NCI-H2107 treated with DMSO at 0.1 percent for 48 hours (cell line): ENCODE measurements at regions not wholly inside any gene's neighbourhood (a gene's known extent, or its start where the extent isn't known, plus 50 kb on each side); places are given as distances from the start of the nearest gene placed in this dataset.

ENCODE experiments used
- DNase-seq: peaks from one replicate; lab custom pipeline; 2025; ENCODE audit not compliant: unreplicated experiment; lab: John Stamatoyannopoulos, UW

DNA sequence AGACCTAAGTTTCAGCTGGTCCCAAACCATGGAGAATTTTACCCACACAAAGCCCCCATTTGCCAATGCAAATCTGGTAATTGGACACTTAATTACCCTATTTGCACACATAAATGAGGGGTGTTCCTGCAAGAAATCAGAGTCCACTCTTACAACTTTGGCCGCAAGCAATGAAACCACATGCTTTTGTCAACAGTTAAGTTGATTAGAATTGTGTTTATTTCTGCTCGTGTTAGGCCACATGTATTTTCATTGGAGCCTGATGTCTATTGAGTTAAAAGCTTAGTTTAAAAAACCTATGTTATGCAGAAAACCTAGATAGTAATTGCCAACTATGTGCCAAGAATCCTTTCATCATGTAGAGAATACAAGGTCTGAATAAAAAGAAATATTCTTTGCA lies 153.8 kb upstream of the CMC1 start:
- no peak for DNase-seq

DNA sequence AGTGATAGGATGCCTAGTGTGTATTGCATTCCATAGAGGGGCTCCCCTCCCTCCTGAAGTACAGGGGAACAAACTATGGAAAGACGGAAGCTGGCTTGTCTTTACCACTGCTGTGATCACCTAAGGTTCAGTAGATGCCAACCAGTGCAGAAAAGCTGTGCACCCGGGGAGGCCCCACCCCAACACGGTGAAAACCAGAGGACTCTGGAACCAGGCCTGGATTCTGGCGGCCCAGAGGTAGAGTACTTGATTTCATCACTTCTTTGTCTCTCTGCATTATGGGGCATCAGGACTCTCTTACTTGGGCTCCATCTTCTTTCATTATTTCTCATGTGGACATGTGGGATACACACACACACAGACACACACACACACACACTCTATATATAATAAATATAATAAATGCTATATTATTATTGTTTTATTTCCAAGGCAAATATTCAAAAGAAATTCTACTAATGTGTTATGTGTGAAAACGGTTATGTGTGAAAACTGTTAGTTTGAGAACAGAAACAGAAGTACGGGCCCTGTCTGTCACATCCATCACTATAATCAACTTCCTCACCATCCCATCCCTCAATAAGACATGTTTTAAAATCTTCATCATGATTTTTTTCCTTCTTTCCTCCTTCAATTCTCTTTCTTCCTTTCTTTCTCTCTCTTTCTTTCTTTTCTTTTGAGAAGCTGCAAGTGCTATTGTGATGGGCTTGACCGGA lies 152.4 kb upstream of the CMC1 start:
- DNase-seq, result no peak

DNA sequence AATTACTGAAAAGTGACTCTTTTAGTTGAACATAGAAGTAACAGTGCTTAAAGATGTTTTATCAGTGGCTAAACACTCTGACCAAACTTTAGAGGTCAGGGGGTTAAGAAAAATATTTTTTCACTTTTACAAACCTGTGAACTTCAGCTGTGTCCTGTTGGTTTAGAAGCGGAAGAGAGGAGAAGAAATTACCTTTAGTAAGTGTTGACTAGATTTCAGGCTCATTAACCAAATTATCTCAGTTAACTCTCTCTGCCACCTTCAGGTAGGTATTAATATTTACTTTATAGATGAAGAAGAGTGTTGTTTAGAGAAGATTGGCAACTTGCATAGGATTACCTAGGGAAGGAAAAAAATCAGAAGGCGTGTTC lies 151.9 kb upstream of the CMC1 start:
- no peak for DNase-seq

DNA sequence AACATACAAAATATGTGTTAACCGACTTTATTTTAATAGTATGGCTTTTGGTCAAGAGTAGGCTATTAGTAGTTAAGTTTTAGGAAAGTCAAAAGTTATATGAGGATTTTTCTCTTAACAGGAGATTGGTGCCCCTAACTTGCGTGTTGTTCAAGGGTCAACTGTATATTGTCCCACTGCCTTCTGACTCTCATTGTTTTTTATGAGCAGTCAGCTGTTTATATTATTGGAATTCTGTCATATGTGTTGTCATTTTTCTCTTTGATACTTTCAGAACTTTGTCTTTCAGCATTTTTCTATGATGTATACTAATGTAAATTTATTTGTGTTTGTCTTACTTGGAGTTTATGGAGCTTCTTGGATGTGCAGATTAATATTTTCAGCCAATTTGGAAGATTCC lies 142.1 kb upstream of the CMC1 start:
- DNase-seq, result no peak

DNA sequence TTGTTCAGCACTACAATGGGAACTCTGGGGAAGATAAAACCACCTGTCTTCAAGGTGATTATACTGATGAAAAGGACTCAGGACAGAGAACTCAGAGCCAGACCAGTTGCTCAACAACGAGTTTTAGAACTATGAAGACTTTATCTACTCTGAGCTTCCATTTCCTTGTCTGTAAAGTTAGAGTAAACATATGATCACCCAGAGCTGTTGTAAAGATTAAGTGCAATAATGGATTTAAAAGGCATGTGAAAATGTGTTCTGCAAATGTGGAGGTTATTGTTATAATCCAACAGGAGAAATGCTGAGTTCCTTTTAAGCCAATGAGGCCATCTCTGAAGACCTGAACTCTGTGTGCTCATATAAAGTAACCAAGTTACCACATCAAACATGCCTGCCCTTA lies 139.7 kb upstream of the CMC1 start:
- DNase-seq, result no peak

DNA sequence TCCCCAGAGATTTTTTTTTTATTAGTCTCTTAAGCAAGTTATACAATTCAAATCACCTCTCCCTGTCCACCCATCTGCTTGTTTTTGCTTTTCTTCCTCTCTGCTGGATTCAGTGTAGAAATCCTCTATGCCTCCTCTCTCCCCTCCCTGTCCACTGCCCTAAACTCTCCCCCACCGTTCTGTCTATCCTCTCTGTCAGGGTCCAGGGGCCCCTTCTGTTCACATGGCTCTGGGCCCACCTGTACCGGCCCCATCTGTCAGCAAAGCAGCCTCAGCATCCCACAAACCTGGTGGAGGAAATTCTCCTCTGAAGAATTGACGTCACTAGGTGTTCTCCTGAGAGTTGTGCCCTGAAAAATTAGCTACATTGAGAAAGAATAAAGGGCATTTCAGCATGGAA lies 137.6 kb upstream of the CMC1 start:
- no peak for DNase-seq

DNA sequence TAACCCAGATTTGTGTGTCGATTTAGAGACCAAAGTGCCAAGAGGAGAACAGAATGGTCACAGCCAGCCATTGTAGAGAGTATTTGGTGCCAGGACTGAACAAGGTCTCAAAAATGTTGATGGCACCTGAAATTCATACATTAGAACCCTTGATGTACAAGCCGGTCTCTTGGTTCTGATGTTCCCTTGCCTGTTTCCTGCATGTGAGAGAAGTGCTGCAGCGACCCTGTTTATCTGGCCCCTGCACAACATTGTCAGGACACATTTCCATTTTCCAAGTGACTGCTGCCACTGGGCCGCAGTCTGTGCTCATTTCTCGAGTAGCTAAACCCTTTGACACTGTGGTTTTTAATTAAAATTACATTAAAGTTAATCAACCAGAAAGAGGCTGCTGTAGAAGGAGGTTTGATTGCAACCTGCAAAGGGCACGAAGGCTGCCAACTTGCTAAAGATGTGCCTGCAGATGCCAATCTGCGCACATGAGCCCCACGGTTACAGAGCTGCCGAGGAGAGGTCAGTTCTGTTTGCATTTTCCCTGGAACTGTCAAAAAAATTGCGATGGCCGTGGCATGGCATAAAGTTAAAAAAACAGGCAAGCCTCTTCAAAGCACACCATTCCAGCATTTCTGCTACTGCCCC lies 136.4 kb upstream of the CMC1 start:
- DNase-seq, result no peak

DNA sequence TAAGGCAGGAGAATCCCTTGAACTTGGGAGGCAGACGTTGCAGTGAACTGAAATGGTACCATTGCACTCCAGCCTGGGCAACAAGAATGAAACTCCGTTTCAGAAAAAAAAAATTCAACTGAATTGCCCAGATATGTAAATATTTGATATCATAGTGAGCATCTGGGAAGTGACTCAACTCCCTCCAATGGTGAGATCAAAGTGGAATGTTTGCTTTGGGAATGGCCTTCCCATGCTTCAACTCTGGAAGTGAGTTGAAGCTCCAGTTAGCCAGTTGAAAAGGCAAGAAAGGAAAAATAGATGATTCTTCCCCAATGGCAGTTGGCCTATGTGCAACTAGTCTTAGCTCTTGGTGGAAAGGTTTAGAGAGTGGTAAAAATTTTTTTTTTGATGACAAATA lies 131.6 kb upstream of the CMC1 start:
- no peak for DNase-seq

DNA sequence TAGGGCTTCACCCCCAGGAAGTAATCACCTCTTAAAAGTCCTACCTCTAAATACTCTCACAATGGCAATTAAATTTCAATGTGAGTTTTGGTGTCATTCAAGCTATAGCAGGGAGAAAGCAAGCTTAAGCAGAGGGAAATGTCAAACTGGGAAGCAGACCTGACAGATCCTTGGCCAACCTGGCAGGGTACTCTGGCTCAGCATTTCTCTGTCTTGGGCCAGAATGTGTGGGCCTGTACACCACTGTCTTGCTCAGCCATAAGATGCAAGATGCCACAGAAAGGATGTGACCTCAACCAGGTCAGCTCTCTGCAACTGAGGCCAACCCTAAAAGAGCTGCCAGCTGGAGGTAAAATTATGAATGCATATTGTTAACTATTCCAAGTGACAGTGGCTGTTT lies 130.6 kb upstream of the CMC1 start:
- no peak for DNase-seq

DNA sequence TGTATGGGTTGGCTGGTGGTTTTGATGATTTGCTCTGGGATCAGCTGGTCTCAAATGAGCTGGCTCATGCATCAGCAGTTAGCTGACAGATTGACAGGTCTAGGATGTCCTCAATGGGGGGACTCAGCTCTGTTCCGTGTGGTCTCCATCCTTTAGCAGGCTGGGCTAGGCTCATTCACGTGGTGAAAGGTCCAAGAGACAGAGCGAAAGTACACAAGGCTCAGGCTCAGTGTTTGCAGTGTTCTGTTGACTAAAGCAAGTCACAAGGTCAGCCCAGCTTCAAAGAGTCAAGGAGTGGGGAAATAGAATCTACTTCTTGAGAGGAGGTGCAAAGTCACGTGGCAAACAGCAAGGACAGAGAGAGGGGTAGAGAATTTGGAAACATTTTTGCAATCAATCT lies 126.5 kb upstream of the CMC1 start:
- no peak for DNase-seq

DNA sequence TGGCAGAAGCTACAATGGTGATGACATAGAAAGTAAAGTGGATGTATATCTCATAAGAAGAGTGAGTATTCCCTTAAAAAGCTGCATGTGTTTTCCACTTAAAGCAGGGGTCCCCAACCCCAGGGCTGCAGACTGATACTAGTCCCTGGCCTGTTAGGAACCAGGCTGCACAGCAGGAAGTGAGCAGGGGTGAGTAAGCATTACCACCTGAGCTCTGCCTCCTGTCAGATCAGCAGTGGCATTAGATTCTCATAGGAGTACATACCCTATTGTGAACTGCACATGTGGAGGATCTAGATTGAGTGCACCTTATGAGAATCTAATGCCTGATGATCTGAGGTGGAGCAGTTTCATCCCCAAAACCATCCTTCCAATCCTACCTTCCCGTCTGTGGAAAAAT lies 126.1 kb upstream of the CMC1 start:
- DNase-seq, result no peak

DNA sequence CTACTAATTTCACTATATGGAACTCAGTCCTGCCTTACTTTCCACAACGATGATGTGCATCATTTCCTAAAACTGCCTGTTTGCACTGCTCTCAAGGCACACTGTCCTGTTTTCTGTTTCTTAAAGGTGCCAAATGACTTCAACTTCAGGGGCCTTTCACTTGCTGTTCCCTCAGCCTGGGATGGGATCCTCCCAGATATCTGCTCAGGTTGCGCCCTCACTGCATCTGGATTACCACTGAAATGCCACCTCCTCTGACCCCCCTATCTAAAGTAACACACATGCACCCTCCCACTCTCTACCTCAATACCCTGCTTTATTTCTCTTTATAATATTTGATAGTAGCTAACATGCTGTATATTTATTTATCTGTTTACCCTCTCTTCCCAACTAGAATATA lies 123.8 kb upstream of the CMC1 start:
- no peak for DNase-seq

DNA sequence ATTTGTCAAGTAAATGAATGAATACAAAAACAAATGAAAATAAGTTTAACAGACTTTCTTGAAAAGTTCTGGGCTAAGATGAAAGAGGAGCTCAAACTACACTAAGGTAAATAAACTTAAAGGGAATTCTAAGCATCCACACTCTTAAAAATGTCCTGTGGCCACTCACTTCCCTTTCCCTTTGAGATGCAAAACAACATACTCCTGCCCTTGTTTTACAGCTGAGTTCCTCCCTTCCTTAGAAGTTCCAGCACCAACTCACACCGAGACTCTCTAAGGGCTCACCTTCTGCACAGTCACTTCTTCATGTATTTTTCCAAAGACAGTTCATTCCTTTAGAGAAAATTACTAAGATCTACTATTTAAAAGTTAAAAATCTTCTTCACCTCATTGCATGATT lies 123.3 kb upstream of the CMC1 start:
- no peak for DNase-seq

DNA sequence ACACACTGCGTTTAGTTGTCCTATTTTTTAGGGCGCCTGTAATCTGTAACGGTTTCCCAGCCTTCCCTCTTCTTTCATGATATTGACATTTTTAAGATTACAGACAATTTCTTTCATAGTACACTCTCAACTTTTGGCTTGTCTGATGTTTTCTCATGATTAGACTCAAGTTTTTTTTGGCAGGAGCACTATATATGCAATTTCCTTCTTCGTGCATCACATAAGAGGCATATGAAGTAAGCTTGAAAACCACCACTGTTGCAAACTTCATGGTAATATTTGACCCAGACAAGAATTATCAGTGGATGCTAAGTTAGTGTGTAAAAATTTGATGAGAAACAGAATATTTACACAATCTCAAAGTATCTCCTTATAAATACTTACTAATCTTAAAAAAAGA lies 119.2 kb upstream of the CMC1 start:
- DNase-seq, result no peak

DNA sequence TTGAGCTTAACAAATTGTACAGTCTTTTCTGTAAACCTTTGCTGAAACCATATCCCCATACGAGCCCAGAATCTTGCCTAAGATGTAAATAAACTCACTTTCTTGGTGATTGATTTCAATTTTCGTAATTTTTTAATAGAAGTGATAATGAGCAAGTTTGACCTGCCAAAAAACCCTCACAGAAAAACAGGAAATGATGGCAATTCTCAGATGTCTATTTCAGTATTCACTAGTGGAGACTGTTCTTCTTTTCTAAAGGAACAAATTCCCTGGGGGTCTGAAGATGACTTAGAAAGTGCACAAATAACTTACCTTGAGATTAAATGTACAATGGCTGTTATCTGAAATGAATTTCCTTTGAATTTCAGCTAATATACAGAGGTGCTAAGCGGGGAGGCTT lies 116.5 kb upstream of the CMC1 start:
- no peak for DNase-seq

DNA sequence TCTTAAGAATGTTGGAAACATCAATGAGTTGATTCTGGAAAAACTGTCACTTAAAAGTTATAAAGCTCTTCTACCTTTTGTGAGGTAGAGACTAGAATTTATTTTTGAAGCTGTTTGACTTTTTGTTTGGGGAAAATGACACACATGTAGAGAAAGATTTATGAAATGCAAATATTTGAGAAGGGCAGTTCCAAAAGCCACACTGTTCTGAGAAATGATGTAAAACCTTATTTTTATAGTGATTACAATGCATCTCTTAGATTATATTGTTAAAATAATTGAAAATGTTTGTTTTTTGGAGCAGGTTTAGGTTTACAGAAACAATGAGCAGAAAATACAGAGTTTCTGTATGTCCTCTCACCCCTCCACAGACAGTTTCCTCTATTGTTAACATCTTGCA lies 116.1 kb upstream of the CMC1 start:
- DNase-seq, result no peak

DNA sequence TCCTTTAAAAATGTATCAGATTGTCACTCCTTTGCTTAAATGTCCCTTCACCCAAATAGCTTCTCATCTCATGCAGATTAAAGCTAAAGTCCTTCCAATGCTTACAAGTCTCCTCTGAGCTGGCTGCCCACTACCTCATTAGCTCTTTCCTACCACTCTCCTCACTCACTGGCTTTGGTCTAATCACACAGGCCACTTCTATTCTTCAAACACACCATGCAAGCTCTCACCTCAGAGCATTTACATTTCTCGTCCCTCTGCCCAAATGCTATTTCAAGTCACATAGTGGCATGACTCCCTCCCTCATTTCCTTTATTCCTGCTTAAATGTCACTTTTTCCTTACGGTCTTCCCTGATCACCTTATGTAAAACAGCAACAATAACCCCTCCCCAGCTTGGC lies 110.6 kb upstream of the CMC1 start:
- no peak for DNase-seq

DNA sequence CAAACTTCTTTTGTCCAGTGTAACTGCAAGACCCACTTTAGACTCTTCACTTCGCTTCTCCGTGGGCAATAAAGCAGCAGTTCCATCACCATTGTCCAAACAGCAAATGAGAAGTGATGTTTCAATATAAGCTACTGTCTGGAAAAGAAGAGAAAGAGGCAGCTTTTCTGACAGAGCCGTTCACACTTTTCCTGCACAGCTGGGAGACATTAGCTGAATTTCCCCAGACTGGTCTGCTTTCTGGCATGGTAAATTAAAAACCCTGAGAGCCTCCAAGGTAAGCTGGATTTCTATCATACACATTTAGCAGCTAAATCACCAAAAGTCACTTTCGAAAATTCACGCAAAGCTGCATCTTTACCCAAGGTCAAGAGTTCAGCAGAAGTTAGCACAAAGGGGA lies 108.5 kb upstream of the CMC1 start:
- no peak for DNase-seq

DNA sequence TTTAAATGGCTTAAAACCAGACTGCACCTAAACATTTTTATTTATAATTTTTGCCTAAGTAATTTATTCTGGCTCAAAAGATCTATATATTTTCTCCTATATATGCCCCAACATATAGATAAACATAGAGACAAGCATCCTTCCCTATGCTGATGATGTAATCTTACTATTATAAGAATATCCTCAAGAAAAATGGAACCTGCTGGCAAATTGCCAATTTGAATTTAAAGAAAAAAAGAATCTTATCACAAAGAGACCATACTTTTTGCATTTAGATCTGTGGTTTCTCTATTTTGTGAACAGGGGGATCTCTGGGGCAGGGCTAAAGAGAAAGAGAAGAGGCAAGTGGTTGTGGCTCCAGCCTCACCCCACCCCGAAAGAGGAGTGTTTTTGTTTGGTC lies 107.2 kb upstream of the CMC1 start:
- DNase-seq, result no peak

DNA sequence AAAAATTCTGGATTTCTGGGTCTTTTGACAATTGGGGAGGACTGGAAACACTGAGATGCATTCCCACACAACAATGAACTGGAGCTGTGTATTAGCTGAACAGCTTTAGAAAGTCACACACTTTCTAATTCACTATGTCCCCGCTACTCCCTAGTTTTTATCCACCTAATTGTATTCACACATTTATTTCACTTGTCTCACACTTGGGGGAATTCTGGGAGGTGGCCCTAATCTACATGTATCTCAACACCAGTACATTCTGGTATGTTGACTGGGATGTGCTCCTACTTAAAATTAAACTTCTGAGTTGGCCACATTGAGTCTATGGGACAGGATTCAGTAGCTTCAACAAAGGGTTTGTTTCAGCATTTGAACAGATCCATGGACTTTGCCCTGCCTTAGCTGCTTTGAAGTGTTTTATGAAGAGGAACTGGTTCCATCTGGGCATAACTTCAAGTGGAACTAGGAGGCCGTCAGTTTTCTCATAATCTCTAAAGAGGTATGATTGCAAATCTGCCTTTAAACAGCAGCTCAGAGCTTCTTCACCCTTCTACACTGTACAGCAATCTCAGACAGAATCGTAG lies 106.5 kb upstream of the CMC1 start:
- DNase-seq, result no peak

DNA sequence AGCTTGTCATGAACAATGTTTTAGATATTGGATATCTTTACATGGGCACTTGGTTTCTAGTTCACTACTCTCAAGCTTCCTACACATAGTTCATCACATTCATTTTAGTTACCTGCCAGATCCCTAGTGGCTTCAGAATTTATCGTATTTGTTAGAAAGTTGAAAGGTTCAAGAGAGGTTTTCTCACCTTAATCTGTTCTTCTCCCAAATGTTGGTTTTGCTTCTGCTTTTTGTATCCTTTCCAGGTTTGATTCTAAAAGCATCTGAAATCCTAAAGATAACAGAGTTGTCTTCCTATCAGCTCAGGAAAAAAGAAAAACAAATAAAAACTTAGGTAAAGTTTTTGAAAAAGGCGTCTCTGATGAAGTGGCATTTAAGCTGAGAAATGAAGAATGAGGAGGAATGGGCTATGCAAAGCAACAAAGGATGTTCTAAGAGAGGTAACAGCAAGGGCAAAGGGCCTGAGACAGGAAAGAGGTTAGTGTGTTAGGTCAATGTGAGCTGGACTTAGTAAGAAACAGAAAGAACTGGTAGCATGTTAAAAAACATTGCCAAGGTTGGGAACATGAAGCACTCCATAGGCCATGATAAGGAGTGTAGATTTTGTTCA lies 104.7 kb upstream of the CMC1 start:
- no peak for DNase-seq

DNA sequence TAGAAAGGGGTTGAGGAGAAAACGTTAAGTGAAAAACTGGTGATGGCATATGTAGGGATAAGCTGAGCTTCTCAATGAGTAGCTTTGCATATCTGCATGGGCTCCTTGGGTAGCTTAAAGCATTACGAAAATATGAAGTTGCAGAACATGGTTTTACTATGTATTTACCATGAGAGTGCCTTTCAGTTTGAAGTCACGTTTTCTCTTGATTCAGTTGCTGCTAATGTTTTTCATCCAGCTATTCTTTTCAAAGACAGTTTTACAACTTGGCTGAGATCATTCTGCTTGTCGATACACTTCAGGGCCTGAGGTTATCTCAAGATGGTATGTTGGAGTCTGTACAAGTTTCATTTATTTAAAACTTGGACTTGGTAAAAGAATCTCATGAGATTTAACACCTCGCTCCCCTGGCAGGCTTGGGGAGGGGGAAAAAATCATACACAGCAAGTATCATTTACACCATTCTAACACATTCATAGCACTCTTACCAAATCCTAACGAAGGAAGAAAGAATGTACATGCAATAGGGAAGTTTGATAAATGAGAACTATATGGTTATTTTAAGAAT lies 103.3 kb upstream of the CMC1 start:
- no peak for DNase-seq
